Coronary artery (tissue), 2 donors: ENCODE measurements at regions not wholly inside any gene's neighbourhood (a gene's known extent, or its start where the extent isn't known, plus 50 kb on each side); places are given as distances from the start of the nearest gene placed in this dataset.

ENCODE experiments used
- DNase-seq: peaks from one replicate; pipeline ENCODE4 v3.0.0-alpha.2; 2017; ENCODE audit warnings: low spot score
- H3K27ac ChIP-seq, 2 donors: fragments of 200-600 bp; sonication (generic); one replicate each; pipeline ENCODE4 v1.5.1; 2016 to 2019
- H3K4me3 ChIP-seq: fragments of 200-600 bp; sonication (generic); 2 replicates; pipeline ENCODE4 v1.5.1; 2016; ENCODE audit warnings: mild to moderate bottlenecking, moderate library complexity
- CTCF ChIP-seq: fragments of 200-600 bp; sonication (generic); IDR thresholded peaks from one replicate; pipeline ENCODE4 v1.5.1; 2019; ENCODE audit warnings: antibody characterized with exemption

- H3K27ac ChIP-seq: no peak overlapping the region
- H3K4me3 ChIP-seq: no peak overlapping the region
- TF ChIP-seq CTCF: no peak
- no peak for DNase-seq
These were observed 186.3 kb upstream of the MME start for GRCh38 chr3:154893813-154894212.

GRCh38 chr3:154889227-154889634, 190.9 kb upstream of the MME start:
- no peak for TF ChIP-seq CTCF
- no peak for DNase-seq
- H3K27ac ChIP-seq: no peak overlapping the region

GRCh38 chr3:154887869-154888268, 192.2 kb upstream of the MME start:
- no peak overlapping the region for H3K4me3 ChIP-seq
- TF ChIP-seq CTCF: no peak
- no peak overlapping the region for H3K27ac ChIP-seq
- DNase-seq: no peak

More at GRCh38 chr3:154889227-154889634, 190.9 kb upstream of the MME start:
- H3K4me3 ChIP-seq: no peak overlapping the region

- Histone ChIP-seq H3K27ac (no peak overlapping the region), H3K4me3 (no peak overlapping the region)
- no peak for DNase-seq
- TF ChIP-seq CTCF: no peak
These were observed 193.7 kb upstream of the MME start for GRCh38 chr3:154886437-154886836.

GRCh38 chr3:154885418-154885817, 194.7 kb upstream of the MME start:
- no peak for TF ChIP-seq CTCF
- no peak overlapping the region for H3K4me3 ChIP-seq
- no peak for DNase-seq

GRCh38 chr3:154884952-154885351, 195.2 kb upstream of the MME start:
- Histone ChIP-seq H3K27ac (no peak overlapping the region), H3K4me3 (no peak overlapping the region)
- TF ChIP-seq CTCF: no peak
- DNase-seq: no peak

More at GRCh38 chr3:154885418-154885817, 194.7 kb upstream of the MME start:
- no peak overlapping the region for H3K27ac ChIP-seq

- H3K4me3 ChIP-seq: no peak overlapping the region
- no peak for DNase-seq
- no peak overlapping the region for H3K27ac ChIP-seq
- TF ChIP-seq CTCF: no peak
These were observed 205.0 kb upstream of the MME start for GRCh38 chr3:154875142-154875541.
